ENCODE measurements at regions not wholly inside any gene's neighbourhood (a gene's known extent, or its start where the extent isn't known, plus 50 kb on each side); places are given as distances from the start of the nearest gene placed in this dataset.

DNA sequence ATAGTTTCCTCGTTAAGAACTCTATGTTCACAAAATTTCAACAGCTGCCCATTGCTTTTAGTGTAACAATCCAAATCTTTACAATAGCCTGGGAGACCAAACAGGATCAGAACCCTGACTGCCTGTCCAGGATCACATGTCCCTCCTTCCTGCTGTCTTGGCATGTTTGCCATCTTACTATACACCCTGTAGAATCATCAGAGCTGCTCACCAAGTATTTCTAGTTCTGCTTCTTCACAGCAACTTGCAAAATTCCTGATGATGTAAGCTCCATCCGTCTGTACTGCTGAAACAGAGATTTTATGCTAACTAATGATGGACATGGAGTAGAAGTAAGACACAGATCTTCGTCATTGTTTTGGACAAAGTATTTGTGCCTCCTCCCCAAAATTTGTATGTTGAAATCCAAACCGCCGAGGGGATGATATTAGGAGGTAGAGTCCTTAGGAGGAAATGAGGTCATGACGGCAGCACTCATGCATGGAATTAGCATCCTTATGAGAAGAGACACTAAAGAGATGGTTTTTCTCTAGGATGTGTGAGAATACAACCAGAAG lies 464.9 kb upstream of the BRINP1 start:
- no peak for TF ChIP-seq CTCF (IDR thresholded peaks at IDR 0.05)
- TF ChIP-seq POLR2A (IDR thresholded peaks at IDR 0.05) = no peak

Measured in uterus (tissue), 2 donors.